Retinal pigment epithelial cell (primary cell): ENCODE measurements at regions not wholly inside any gene's neighbourhood (a gene's known extent, or its start where the extent isn't known, plus 50 kb on each side); places are given as distances from the start of the nearest gene placed in this dataset.

Experiments used
- DNase-seq: peaks from one replicate; pipeline ENCODE4 v3.0.0-alpha.2; 2010; ENCODE audit warnings: low read depth
- H3K4me3 ChIP-seq: 2 replicates; pipeline ENCODE4 v1.5.1; 2011; ENCODE audit warnings: mild to moderate bottlenecking, low read length, control low read depth, moderate library complexity
- CTCF ChIP-seq: conservative IDR thresholded peaks from 2 replicates; pipeline ENCODE4 v1.5.1; 2011; ENCODE audit warnings: low read depth, low read length, control low read depth, inconsistent platforms

- no peak for DNase-seq
- TF ChIP-seq CTCF: no peak
Measured at GRCh38 chr1:38258085-38258627, 211.6 kb upstream of the POU3F1 start.

GRCh38 chr1:38257374-38257773 is 210.8 kb upstream of the POU3F1 start:
- DNase-seq: no peak
- no peak overlapping the region for H3K4me3 ChIP-seq
- TF ChIP-seq CTCF: no peak

More at GRCh38 chr1:38258085-38258627, 211.6 kb upstream of the POU3F1 start:
- H3K4me3 ChIP-seq: no peak overlapping the region

- TF ChIP-seq CTCF: no peak
Measured at GRCh38 chr1:38256072-38256471, 209.5 kb upstream of the POU3F1 start.

GRCh38 chr1:38253314-38253713 is 206.7 kb upstream of the POU3F1 start:
- no peak for TF ChIP-seq CTCF
- no peak for DNase-seq
- H3K4me3 ChIP-seq: no peak overlapping the region

More at GRCh38 chr1:38256072-38256471, 209.5 kb upstream of the POU3F1 start:
- DNase-seq: no peak
- H3K4me3 ChIP-seq: no peak overlapping the region

GRCh38 chr1:38250356-38250755 is 203.8 kb upstream of the POU3F1 start:
- DNase-seq: no peak
- no peak for TF ChIP-seq CTCF
- no peak overlapping the region for H3K4me3 ChIP-seq

- H3K4me3 ChIP-seq: no peak overlapping the region
- no peak for DNase-seq
- TF ChIP-seq CTCF: no peak
Measured at GRCh38 chr1:38249001-38249400, 202.4 kb upstream of the POU3F1 start.

GRCh38 chr1:38246955-38247952 is 200.7 kb upstream of the POU3F1 start:
- no peak for TF ChIP-seq CTCF
- DNase-seq: no peak
- no peak overlapping the region for H3K4me3 ChIP-seq
